ENCODE measurements at regions not wholly inside any gene's neighbourhood (a gene's known extent, or its start where the extent isn't known, plus 50 kb on each side); places are given as distances from the start of the nearest gene placed in this dataset.

DNA sequence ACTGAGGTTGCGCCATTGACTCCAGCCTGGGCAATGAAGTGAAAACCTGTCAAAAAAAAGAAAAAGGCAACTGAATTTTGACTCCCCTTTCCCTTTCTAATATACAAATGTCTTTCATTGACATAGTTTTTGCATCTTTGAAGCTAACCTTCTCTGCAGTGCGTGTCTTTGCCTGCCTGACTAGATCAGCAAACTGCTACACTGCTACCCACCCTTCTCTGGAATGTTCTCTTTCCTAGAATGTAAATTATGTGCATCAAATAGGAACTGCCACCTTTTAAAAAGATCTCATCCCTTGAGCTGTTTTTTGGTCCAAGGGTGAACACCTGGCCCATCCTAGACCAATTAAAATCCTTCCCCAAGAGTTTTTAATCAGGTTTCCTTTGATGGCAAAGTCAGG, 127.6 kb downstream of the SLC28A3 start:
- Histone ChIP-seq H4K20me1 (replicated peaks; ENCODE audit: control insufficient read depth, extremely low read depth, insufficient read depth, low read length) (no peaks in the 10 kb centered on the region), H3K9me3 (replicated peaks; ENCODE audit: control insufficient read depth, insufficient read depth, low read length) (no peaks in the 10 kb centered on the region), H3K79me2 (ENCODE audit: control insufficient read depth, insufficient read depth, low read length) (no peaks in the 10 kb centered on the region), H3K9ac (replicated peaks; ENCODE audit: extremely low read depth, insufficient read depth, low read length) (no peak overlapping the region), H3K4me3 (replicated peaks in 1 of 3; ENCODE audit: insufficient read depth in 1 of 3, low read depth in 1 of 3, low read length in 3 of 3) (no peak overlapping the region), H3K4me1 (ENCODE audit: control insufficient read depth, extremely low read depth, insufficient read depth, low read length) (no peaks in the 10 kb centered on the region), H3K27me3 (ENCODE audit: control insufficient read depth in 2 of 2, insufficient read depth in 2 of 2, low read length in 2 of 2) (no peaks in the 10 kb centered on the region), H2AFZ (ENCODE audit: low read depth, low read length) (no peak overlapping the region), H3K36me3 (ENCODE audit: control insufficient read depth in 2 of 2, extremely low read depth in 1 of 2, insufficient read depth in 2 of 2, low read length in 2 of 2) (no peaks in the 10 kb centered on the region), H3K9me1 (replicated peaks; ENCODE audit: control insufficient read depth, extremely low read depth, insufficient read depth, low read length) (no peaks in the 10 kb centered on the region), H3K27ac (ENCODE audit: insufficient read depth, low read depth, low read length) (no peak overlapping the region), H3K4me2 (ENCODE audit: insufficient read depth, low read length) (no peak overlapping the region)
- ChIA-PET CTCF (no interaction called here), POLR2A (no interaction called here)
- DNase-seq (ENCODE audit: low read depth, low spot score) (no peak), FAIRE-seq (no peak)
- BruUV-seq (replicated peaks), result no TSS peak
- intact Hi-C loops (cut with micrococcal nuclease), result no loop called here
- dilution Hi-C loops (cut with MboI; ENCODE audit: extremely low pct_ligation_motif_present, low sequenced_read_pairs), result no loop called here
- TF ChIP-seq FOS (IDR thresholded peaks at IDR 0.05; ENCODE audit: borderline replicate concordance, insufficient read depth, low read length) (no peak), POLR2AphosphoS5 (IDR thresholded peaks at IDR 0.05; ENCODE audit: insufficient read depth, low read depth, low read length) (no peak), MYC (IDR thresholded peaks at IDR 0.05; ENCODE audit: low read depth, low read length) (no peak)

DNA sequence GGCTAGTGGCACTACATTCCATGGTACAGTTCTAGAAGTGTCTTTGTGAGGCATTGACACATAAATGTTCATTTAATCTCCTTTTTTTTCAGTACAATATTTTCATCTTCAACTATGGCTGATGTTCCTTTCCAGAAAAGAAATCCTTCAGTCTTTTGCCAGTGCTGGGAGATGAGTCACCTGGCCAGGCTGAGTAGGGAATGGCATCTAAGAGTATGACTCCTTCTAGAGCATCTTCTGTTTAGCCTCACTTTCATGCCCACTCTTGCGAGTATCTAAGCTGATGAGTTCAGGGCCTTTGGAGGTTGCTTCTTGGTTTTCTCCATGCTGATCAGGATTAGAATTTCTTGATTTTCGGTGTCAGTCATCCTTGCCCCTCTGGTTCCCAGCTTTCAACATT, 124.4 kb downstream of the SLC28A3 start:
- no peak overlapping the region for H3K4me2 ChIP-seq (ENCODE audit: insufficient read depth, low read length)
- no peak overlapping the region for H3K4me3 ChIP-seq (replicated peaks in 1 of 3; ENCODE audit: insufficient read depth in 1 of 3, low read depth in 1 of 3, low read length in 3 of 3)
- FAIRE-seq, result no peak
- CTCF ChIA-PET, result no interaction called here
- no peaks in the 10 kb centered on the region for H4K20me1 ChIP-seq (replicated peaks; ENCODE audit: control insufficient read depth, extremely low read depth, insufficient read depth, low read length)
- BruUV-seq (replicated peaks), result no TSS peak
- H3K4me1 ChIP-seq (ENCODE audit: control insufficient read depth, extremely low read depth, insufficient read depth, low read length), result no peaks in the 10 kb centered on the region
- dilution Hi-C loops (cut with MboI; ENCODE audit: extremely low pct_ligation_motif_present, low sequenced_read_pairs), result no loop called here
- no peaks in the 10 kb centered on the region for H3K79me2 ChIP-seq (ENCODE audit: control insufficient read depth, insufficient read depth, low read length)
- no peak for DNase-seq (ENCODE audit: low read depth, low spot score)
- H3K9ac ChIP-seq (replicated peaks; ENCODE audit: extremely low read depth, insufficient read depth, low read length), result no peak overlapping the region
- H3K27me3 ChIP-seq (ENCODE audit: control insufficient read depth in 2 of 2, insufficient read depth in 2 of 2, low read length in 2 of 2), result no peaks in the 10 kb centered on the region
- no peaks in the 10 kb centered on the region for H3K9me3 ChIP-seq (replicated peaks; ENCODE audit: control insufficient read depth, insufficient read depth, low read length)
- TF ChIP-seq MYC (IDR thresholded peaks at IDR 0.05; ENCODE audit: low read depth, low read length) (no peak), MAX (IDR thresholded peaks at IDR 0.05; ENCODE audit: insufficient read depth, insufficient read length) (no peak), POLR2A (IDR thresholded peaks at IDR 0.05; ENCODE audit: low read depth, low read length) (no peak), EZH2 (IDR thresholded peaks at IDR 0.05; ENCODE audit: borderline replicate concordance, low read depth, low read length, severe bottlenecking) (no peak), JUN (IDR thresholded peaks at IDR 0.05; ENCODE audit: borderline replicate concordance, insufficient read depth, insufficient read length, low read depth) (no peak), FOS (IDR thresholded peaks at IDR 0.05; ENCODE audit: borderline replicate concordance, insufficient read depth, low read length) (no peak), GATA2 (IDR thresholded peaks at IDR 0.05; ENCODE audit: insufficient read depth, insufficient read length, low read depth, low read length) (no peak), POLR2AphosphoS5 (IDR thresholded peaks at IDR 0.05; ENCODE audit: insufficient read depth, low read depth, low read length) (no peak)
- TF ChIP-seq, protein P1, sequence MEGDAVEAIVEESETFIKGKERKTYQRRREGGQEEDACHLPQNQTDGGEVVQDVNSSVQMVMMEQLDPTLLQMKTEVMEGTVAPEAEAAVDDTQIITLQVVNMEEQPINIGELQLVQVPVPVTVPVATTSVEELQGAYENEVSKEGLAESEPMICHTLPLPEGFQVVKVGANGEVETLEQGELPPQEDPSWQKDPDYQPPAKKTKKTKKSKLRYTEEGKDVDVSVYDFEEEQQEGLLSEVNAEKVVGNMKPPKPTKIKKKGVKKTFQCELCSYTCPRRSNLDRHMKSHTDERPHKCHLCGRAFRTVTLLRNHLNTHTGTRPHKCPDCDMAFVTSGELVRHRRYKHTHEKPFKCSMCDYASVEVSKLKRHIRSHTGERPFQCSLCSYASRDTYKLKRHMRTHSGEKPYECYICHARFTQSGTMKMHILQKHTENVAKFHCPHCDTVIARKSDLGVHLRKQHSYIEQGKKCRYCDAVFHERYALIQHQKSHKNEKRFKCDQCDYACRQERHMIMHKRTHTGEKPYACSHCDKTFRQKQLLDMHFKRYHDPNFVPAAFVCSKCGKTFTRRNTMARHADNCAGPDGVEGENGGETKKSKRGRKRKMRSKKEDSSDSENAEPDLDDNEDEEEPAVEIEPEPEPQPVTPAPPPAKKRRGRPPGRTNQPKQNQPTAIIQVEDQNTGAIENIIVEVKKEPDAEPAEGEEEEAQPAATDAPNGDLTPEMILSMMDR (IDR thresholded peaks at IDR 0.05; ENCODE audit: extremely low read depth in 1 of 2, insufficient read depth in 1 of 2, low read depth in 1 of 2, low read length in 2 of 2), result no peak
- H3K27ac ChIP-seq (ENCODE audit: insufficient read depth, low read depth, low read length), result no peak overlapping the region
- H3K36me3 ChIP-seq (ENCODE audit: control insufficient read depth in 2 of 2, extremely low read depth in 1 of 2, insufficient read depth in 2 of 2, low read length in 2 of 2), result no peaks in the 10 kb centered on the region
- POLR2A ChIA-PET, result no interaction called here
- intact Hi-C loops (cut with micrococcal nuclease), result no loop called here
- H3K9me1 ChIP-seq (replicated peaks; ENCODE audit: control insufficient read depth, extremely low read depth, insufficient read depth, low read length), result no peaks in the 10 kb centered on the region
- no peak overlapping the region for H2AFZ ChIP-seq (ENCODE audit: low read depth, low read length)

Data from endothelial cell of umbilical vein (primary cell).